ENCODE measurements at regions not wholly inside any gene's neighbourhood (a gene's known extent, or its start where the extent isn't known, plus 50 kb on each side); places are given as distances from the start of the nearest gene placed in this dataset.

DNA sequence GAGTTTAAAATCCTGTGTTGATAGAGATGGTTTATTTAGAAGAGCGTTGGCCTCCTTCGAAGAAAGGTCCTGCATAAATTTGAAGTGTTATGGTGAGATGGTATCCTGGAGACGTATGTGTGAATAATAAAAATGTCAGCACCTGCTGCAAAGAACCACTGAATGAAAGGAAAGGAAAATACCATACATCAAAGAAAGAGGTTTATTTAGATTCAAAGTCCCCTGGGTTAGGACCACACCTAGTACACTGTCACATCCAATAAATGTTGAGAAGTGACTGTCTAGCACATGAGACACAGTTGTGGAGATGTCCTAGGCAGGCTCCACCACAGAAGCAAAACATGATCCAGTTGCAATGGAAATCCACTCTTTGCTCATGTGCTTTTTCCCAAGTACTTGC is 214.7 kb downstream of the PAX1 start (continued):
- no peak for TF ChIP-seq HDAC6 (IDR thresholded peaks at IDR 0.05; ENCODE audit: low read depth, low read length)

DNA sequence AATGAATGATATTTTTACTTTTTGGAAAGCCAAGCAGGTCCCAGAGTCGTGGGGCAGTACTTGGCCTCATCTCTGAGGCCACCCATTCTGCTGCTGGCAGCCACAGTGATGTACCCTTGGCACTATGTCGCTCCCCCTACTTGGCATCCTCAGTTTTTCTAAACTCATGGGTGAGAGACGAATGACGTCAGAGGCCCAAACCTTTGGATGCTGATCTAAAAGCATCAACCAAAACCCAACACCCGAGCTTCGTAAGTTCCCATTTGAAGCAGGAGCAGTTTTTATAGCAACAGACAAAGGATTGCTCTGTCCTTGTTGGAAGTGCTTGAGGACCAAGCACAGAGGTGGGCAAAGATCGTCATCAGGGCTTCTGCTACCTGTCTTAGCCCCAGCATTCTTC is 212.9 kb downstream of the PAX1 start:
- no peak overlapping the region for H3K4me2 ChIP-seq (ENCODE audit: insufficient read depth, low read length)
- ChIA-PET POLR2A (no interaction called here), CTCF (ENCODE audit: low intra/inter-chr PET ratio) (no interaction called here)
- no peak overlapping the region for H3K4me3 ChIP-seq
- H2AFZ ChIP-seq (ENCODE audit: low read depth, low read length): no peak overlapping the region
- H3K36me3 ChIP-seq (ENCODE audit: control insufficient read depth, insufficient read depth, low read length): no peaks in the 10 kb centered on the region
- DNase-seq (ENCODE audit: extremely low read depth in 1 of 4, low spot score in 3 of 4) (no peak), ATAC-seq (no peak), FAIRE-seq (no peak)
- intact Hi-C loops (cut with micrococcal nuclease): no loop called here
- no peaks in the 10 kb centered on the region for H3K9me3 ChIP-seq (replicated peaks; ENCODE audit: control insufficient read depth, insufficient read depth, low read depth, low read length)
- no peaks in the 10 kb centered on the region for H3K27me3 ChIP-seq (ENCODE audit: control insufficient read depth in 2 of 2, insufficient read depth in 2 of 2, low read length in 2 of 2)
- no peak overlapping the region for H3K9ac ChIP-seq (ENCODE audit: insufficient read depth in 1 of 2, low read depth in 2 of 2, low read length in 2 of 2)
- BruUV-seq (replicated peaks): no TSS peak
- H3K79me2 ChIP-seq (ENCODE audit: control insufficient read depth, insufficient read depth, low read length): no peaks in the 10 kb centered on the region
- H3K9me1 ChIP-seq (ENCODE audit: control insufficient read depth, insufficient read depth, low read length): no peaks in the 10 kb centered on the region
- H4K20me1 ChIP-seq (replicated peaks; ENCODE audit: control insufficient read depth, insufficient read depth, low read length): no peaks in the 10 kb centered on the region
- no peak overlapping the region for H3K27ac ChIP-seq (ENCODE audit: extremely low read depth, low read depth, low read length)
- WGBS (ENCODE audit: insufficient coverage, low coverage, missing lambda C conversion rate): 0% methylated on average over 7 of the region's 7 CpGs
- in situ Hi-C loops (cut with MboI): no loop called here
- no peaks in the 10 kb centered on the region for H3K4me1 ChIP-seq (replicated peaks in 1 of 2; ENCODE audit: control insufficient read depth in 2 of 2, insufficient read depth in 2 of 2, low read length in 2 of 2)
- no peak for TF ChIP-seq VEZF1 (CRISPR knock-in tag; IDR thresholded peaks at IDR 0.05)
- TF ChIP-seq RBM14 (IDR thresholded peaks at IDR 0.05; ENCODE audit: borderline replicate concordance, insufficient read depth, low read depth, low read length): no peak
- TF ChIP-seq SFPQ (IDR thresholded peaks at IDR 0.05; ENCODE audit: low read depth, low read length): no peak
- TF ChIP-seq NR4A1 (CRISPR knock-in tag; IDR thresholded peaks at IDR 0.05): no peak
- no peak for TF ChIP-seq NR4A1 (tag; IDR thresholded peaks at IDR 0.05)
- no peak for TF ChIP-seq FOXJ2 (tag; IDR thresholded peaks at IDR 0.05)
- TF ChIP-seq ZNF699 (CRISPR knock-in tag; IDR thresholded peaks at IDR 0.05; ENCODE audit: insufficient replicate concordance): no peak
- TF ChIP-seq, protein P1, sequence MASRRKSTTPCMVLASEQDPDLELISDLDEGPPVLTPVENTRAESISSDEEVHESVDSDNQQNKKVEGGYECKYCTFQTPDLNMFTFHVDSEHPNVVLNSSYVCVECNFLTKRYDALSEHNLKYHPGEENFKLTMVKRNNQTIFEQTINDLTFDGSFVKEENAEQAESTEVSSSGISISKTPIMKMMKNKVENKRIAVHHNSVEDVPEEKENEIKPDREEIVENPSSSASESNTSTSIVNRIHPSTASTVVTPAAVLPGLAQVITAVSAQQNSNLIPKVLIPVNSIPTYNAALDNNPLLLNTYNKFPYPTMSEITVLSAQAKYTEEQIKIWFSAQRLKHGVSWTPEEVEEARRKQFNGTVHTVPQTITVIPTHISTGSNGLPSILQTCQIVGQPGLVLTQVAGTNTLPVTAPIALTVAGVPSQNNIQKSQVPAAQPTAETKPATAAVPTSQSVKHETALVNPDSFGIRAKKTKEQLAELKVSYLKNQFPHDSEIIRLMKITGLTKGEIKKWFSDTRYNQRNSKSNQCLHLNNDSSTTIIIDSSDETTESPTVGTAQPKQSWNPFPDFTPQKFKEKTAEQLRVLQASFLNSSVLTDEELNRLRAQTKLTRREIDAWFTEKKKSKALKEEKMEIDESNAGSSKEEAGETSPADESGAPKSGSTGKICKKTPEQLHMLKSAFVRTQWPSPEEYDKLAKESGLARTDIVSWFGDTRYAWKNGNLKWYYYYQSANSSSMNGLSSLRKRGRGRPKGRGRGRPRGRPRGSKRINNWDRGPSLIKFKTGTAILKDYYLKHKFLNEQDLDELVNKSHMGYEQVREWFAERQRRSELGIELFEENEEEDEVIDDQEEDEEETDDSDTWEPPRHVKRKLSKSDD (conservative IDR thresholded peaks at IDR 0.05; ENCODE audit: low read length): no peak
- TF ChIP-seq NR0B1 (IDR thresholded peaks at IDR 0.05; ENCODE audit: partially characterized antibody): no peak
- no peak for TF ChIP-seq PRMT5 (CRISPR knock-in tag; IDR thresholded peaks at IDR 0.05)
- TF ChIP-seq XRCC4 (IDR thresholded peaks at IDR 0.05; ENCODE audit: extremely low read depth, insufficient read depth, insufficient read length): no peak
- TF ChIP-seq SAP30 (IDR thresholded peaks at IDR 0.05; ENCODE audit: borderline replicate concordance, insufficient read depth, low read depth, low read length, poor library complexity, severe bottlenecking): no peak
- TF ChIP-seq SMAD1 (IDR thresholded peaks at IDR 0.05; ENCODE audit: low read depth, low read length, partially characterized antibody): no peak

All from K562 (cell line).